DOHH2 (cell line): ENCODE measurements at regions not wholly inside any gene's neighbourhood (a gene's known extent, or its start where the extent isn't known, plus 50 kb on each side); places are given as distances from the start of the nearest gene placed in this dataset.

ENCODE experiments used
- H3F3A ChIP-seq: fragments of 200-600 bp; sonication (generic), shearing (Covaris generic); 2 replicates; pipeline ENCODE4 v1.6.0; 2016; ENCODE audit warnings: antibody characterized with exemption, mild to moderate bottlenecking; ENCODE audit not compliant: control insufficient read depth, insufficient read depth
- H3K27ac ChIP-seq: fragments of 200-600 bp; sonication (generic); 2 replicates; pipeline ENCODE4 v1.5.1; 2014; ENCODE audit warnings: low read depth, mild to moderate bottlenecking, low read length, moderate library complexity
- H3K27me3 ChIP-seq: fragments of 200-600 bp; sonication (generic); 2 replicates; pipeline ENCODE4 v1.6.1; 2014; ENCODE audit warnings: mild to moderate bottlenecking, low read length, mixed read lengths; ENCODE audit not compliant: control insufficient read depth
- H3K36me3 ChIP-seq: fragments of 200-600 bp; sonication (generic); 2 replicates; pipeline ENCODE4 v1.6.1; 2014; ENCODE audit warnings: mild to moderate bottlenecking, low read length, moderate library complexity, mixed read lengths; ENCODE audit not compliant: control insufficient read depth
- H3K4me1 ChIP-seq: fragments of 200-600 bp; sonication (generic); 2 replicates; pipeline ENCODE4 v1.6.1; 2014; ENCODE audit warnings: mild to moderate bottlenecking, low read length, mixed read lengths; ENCODE audit not compliant: control insufficient read depth
- H3K4me2 ChIP-seq: fragments of 200-600 bp; sonication (generic); 2 replicates; pipeline ENCODE4 v1.6.0; 2014; ENCODE audit warnings: mild to moderate bottlenecking, low read length, moderate library complexity
- H3K4me3 ChIP-seq: fragments of 200-600 bp; sonication (generic); 2 replicates; pipeline ENCODE4 v1.5.1; 2014; ENCODE audit warnings: mild to moderate bottlenecking, low read length, mixed read lengths
- H3K79me2 ChIP-seq: fragments of 200-600 bp; sonication (generic); 2 replicates; pipeline ENCODE4 v1.6.1; 2014; ENCODE audit warnings: mild to moderate bottlenecking, low read length, mixed read lengths; ENCODE audit not compliant: control insufficient read depth
- H3K9me2 ChIP-seq: fragments of 200-600 bp; sonication (generic); replicated peaks from 2 replicates; pipeline ENCODE4 v1.6.1; 2014; ENCODE audit warnings: mild to moderate bottlenecking, low read length, mixed read lengths; ENCODE audit not compliant: control insufficient read depth
- H3K9me3 ChIP-seq: fragments of 200-600 bp; sonication (generic); 2 replicates; pipeline ENCODE4 v1.6.1; 2014; ENCODE audit warnings: antibody characterized with exemption, low read length, mixed read lengths; ENCODE audit not compliant: control insufficient read depth, insufficient read depth
- H4K20me1 ChIP-seq: fragments of 200-600 bp; sonication (generic); 2 replicates; pipeline ENCODE4 v1.6.0; 2014; ENCODE audit warnings: low read depth, mild to moderate bottlenecking, antibody characterized with exemption, low read length, moderate library complexity; ENCODE audit not compliant: control insufficient read depth, insufficient read depth
- EZH2phosphoT487 ChIP-seq: fragments of 200-600 bp; sonication (generic); IDR thresholded peaks from 2 replicates; pipeline ENCODE4 v1.6.1; 2017; ENCODE audit warnings: borderline replicate concordance, mild to moderate bottlenecking, antibody characterized with exemption, low read length, moderate library complexity, mixed read lengths
- TF ChIP-seq, protein P1 (sequence below): fragments of 200-600 bp; sonication (generic); IDR thresholded peaks from one replicate; pipeline ENCODE4 v1.5.1; 2014; ENCODE audit warnings: antibody characterized with exemption, mild to moderate bottlenecking, low read depth, low read length; ENCODE audit not compliant: poor library complexity, severe bottlenecking

DNA sequence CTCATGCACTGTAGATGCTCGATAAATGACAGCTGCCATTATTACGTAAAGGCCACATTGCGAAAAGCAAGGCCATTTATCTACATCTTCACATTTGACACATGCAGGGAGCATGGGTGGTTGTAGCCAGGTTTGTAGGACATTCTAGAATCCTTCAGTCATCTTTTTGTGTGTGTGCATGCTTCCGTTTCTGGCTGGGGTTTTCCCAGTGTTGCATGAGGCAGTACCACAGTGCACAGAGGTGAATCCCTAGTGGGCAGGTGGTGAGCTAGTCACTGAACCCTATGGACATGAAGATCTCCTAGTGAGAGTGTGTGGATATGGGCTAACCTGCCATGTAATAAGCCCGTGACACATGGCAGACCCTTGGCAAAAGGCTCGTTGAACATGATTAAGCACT lies 151.8 kb upstream of the SLC14A2 start:
- Histone ChIP-seq H3K4me2 (no peak overlapping the region), H3K27me3 (no peaks in the 10 kb centered on the region), H3K79me2 (no peaks in the 10 kb centered on the region), H3F3A (no peaks in the 10 kb centered on the region), H3K27ac (no peak overlapping the region), H3K36me3 (no peaks in the 10 kb centered on the region), H4K20me1 (no peaks in the 10 kb centered on the region), H3K9me3 (no peaks in the 10 kb centered on the region), H3K9me2 (no peaks in the 10 kb centered on the region), H3K4me3 (no peak overlapping the region), H3K4me1 (no peaks in the 10 kb centered on the region)
- TF ChIP-seq EZH2phosphoT487, result no peak
- TF ChIP-seq, protein P1, sequence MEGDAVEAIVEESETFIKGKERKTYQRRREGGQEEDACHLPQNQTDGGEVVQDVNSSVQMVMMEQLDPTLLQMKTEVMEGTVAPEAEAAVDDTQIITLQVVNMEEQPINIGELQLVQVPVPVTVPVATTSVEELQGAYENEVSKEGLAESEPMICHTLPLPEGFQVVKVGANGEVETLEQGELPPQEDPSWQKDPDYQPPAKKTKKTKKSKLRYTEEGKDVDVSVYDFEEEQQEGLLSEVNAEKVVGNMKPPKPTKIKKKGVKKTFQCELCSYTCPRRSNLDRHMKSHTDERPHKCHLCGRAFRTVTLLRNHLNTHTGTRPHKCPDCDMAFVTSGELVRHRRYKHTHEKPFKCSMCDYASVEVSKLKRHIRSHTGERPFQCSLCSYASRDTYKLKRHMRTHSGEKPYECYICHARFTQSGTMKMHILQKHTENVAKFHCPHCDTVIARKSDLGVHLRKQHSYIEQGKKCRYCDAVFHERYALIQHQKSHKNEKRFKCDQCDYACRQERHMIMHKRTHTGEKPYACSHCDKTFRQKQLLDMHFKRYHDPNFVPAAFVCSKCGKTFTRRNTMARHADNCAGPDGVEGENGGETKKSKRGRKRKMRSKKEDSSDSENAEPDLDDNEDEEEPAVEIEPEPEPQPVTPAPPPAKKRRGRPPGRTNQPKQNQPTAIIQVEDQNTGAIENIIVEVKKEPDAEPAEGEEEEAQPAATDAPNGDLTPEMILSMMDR, result no peak

DNA sequence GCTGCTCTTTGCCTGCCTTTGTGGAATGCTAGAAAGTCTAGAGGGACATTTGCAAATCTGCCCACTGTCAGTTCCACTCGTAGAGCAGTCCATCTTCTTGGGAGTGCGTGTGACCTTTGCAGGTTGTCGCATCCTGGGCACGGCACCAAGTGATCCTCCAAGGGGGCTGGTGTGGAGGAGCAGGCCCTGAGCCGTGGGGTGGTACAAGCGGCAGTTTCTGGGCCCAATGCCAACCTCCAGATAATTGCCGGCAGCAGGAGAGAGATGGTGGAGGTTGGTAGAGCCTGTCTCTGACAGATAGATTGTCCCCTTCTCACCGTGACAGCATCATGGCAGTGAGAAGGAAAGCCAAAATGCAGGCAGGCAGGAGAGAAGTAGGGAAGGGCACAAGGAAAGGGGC lies 150.7 kb upstream of the SLC14A2 start:
- no peaks in the 10 kb centered on the region for H3K9me2 ChIP-seq
- no peaks in the 10 kb centered on the region for H3K36me3 ChIP-seq
- TF ChIP-seq EZH2phosphoT487, result no peak
- TF ChIP-seq, protein P1, result no peak
- no peak overlapping the region for H3K4me2 ChIP-seq
- no peak overlapping the region for H3K27ac ChIP-seq
- H3K79me2 ChIP-seq, result no peaks in the 10 kb centered on the region
- no peaks in the 10 kb centered on the region for H3K9me3 ChIP-seq
- H4K20me1 ChIP-seq, result no peaks in the 10 kb centered on the region
- H3K27me3 ChIP-seq, result no peaks in the 10 kb centered on the region
- H3K4me1 ChIP-seq, result no peaks in the 10 kb centered on the region
- H3K4me3 ChIP-seq, result no peak overlapping the region
- no peaks in the 10 kb centered on the region for H3F3A ChIP-seq

DNA sequence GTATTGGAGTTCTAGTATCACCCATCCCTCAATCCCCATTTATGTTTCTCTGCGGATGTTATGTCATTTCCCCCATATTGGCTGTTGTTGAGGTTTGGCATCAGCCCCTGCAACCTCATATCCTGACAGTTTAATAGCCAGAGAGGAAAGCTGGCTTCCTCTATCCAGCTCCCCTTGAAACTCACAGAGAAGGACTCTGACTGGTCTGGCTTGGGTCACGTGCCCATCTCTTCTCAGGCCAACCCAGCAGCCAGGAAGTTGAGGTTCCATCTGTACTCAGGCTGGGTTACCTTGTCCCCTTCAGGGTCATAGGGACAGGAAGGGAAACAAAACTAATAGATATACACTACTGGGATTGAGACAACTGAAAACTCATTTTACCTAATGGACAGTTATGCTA lies 148.0 kb upstream of the SLC14A2 start:
- no peaks in the 10 kb centered on the region for H3F3A ChIP-seq
- no peaks in the 10 kb centered on the region for H3K36me3 ChIP-seq
- H3K79me2 ChIP-seq, result no peaks in the 10 kb centered on the region
- no peaks in the 10 kb centered on the region for H3K9me3 ChIP-seq
- H3K4me3 ChIP-seq, result no peak overlapping the region
- H4K20me1 ChIP-seq, result no peaks in the 10 kb centered on the region
- H3K27me3 ChIP-seq, result no peaks in the 10 kb centered on the region
- H3K9me2 ChIP-seq, result no peaks in the 10 kb centered on the region
- no peaks in the 10 kb centered on the region for H3K4me1 ChIP-seq
- no peak overlapping the region for H3K27ac ChIP-seq
- no peak overlapping the region for H3K4me2 ChIP-seq
- no peak for TF ChIP-seq EZH2phosphoT487
- TF ChIP-seq, protein P1, result no peak

DNA sequence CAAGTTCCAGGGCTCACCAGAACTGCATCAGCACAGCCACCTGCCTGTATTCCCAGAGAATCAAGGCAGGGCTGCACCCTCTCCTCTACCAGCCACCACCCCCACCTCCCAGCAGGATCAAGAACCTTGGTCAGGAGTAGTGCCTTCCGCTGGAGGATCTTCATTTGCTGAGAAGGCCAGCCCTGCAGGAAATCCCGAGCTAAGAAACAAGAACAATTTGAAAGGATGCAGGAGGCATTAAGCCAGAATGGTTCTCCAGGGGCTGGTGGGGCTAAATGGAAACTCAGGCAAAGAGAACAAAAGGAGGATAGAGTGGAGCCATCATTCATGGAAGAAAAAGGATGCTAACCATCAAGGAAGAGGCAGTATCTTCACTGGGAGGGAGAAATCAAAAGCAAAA lies 147.3 kb upstream of the SLC14A2 start:
- Histone ChIP-seq H3K9me2 (no peaks in the 10 kb centered on the region), H3K4me1 (no peaks in the 10 kb centered on the region), H3K4me3 (no peak overlapping the region), H4K20me1 (no peaks in the 10 kb centered on the region), H3K9me3 (no peaks in the 10 kb centered on the region), H3K4me2 (no peak overlapping the region), H3K36me3 (no peaks in the 10 kb centered on the region), H3K27ac (no peak overlapping the region), H3K27me3 (no peaks in the 10 kb centered on the region), H3F3A (no peaks in the 10 kb centered on the region), H3K79me2 (no peaks in the 10 kb centered on the region)
- TF ChIP-seq, protein P1, result no peak
- TF ChIP-seq EZH2phosphoT487, result no peak
